ENCODE measurements at regions not wholly inside any gene's neighbourhood (a gene's known extent, or its start where the extent isn't known, plus 50 kb on each side); places are given as distances from the start of the nearest gene placed in this dataset.
A peak's percentile ranks its signal among the peaks of the same experiment; 100 is the strongest.

GRCh38 chr1:29706936-29707335 lies 470.6 kb downstream of the PTPRU start:
- 0% methylated on average over 5 of the region's 28 CpGs for WGBS
- DNase-seq (ENCODE audit: extremely low spot score), result no peak
- Histone ChIP-seq H3K9me3 (no peaks in the 10 kb centered on the region), H3K27ac (replicated peaks in 1 of 4) (no peak overlapping the region), H3K4me3 (no peak overlapping the region), H3K27me3 (peaks cover 0 to 63% (median 0%) of the 10 kb centered on the region in 4 donors), H3K36me3 (no peaks in the 10 kb centered on the region), H3K4me1 (peaks cover 0 to 19% (median 13%) of the 10 kb centered on the region in 4 donors)
- intact Hi-C loops (cut with DNase I), result no loop called here
- TF ChIP-seq EP300 (IDR thresholded peaks at IDR 0.05) (no peak), CTCF (IDR thresholded peaks at IDR 0.05) (peak in 1 of 3 experiments; percentile 15)

- peaks cover 0 to 12% (median 10%) of the 10 kb centered on the region in 4 donors for H3K4me1 ChIP-seq
- no peaks in the 10 kb centered on the region for H3K36me3 ChIP-seq
- TF ChIP-seq CTCF (IDR thresholded peaks at IDR 0.05), result no peak
- TF ChIP-seq POLR2AphosphoS5 (IDR thresholded peaks at IDR 0.05), result no peak
- TF ChIP-seq POLR2A (IDR thresholded peaks at IDR 0.05; ENCODE audit: low read depth), result no peak
- TF ChIP-seq EP300 (IDR thresholded peaks at IDR 0.05), result no peak
- peaks cover 0 to 61% (median 0%) of the 10 kb centered on the region in 4 donors for H3K27me3 ChIP-seq
- 54% methylated on average over 2 of the region's 2 CpGs for WGBS
- no peak for DNase-seq (ENCODE audit: extremely low spot score)
- H3K4me3 ChIP-seq, result no peak overlapping the region
- intact Hi-C loops (cut with DNase I), result no loop called here
- H3K9me3 ChIP-seq, result no peaks in the 10 kb centered on the region
- H3K27ac ChIP-seq (replicated peaks in 1 of 4), result no peak overlapping the region
Measured at GRCh38 chr1:29704430-29704829, 468.1 kb downstream of the PTPRU start.

GRCh38 chr1:29703596-29704370 lies 467.5 kb downstream of the PTPRU start:
- TF ChIP-seq POLR2A (IDR thresholded peaks at IDR 0.05; ENCODE audit: low read depth) (no peak), POLR2AphosphoS5 (IDR thresholded peaks at IDR 0.05) (no peak), CTCF (IDR thresholded peaks at IDR 0.05) (peak; percentile 16 to 67 (median 36)), EP300 (IDR thresholded peaks at IDR 0.05) (no peak)
- Histone ChIP-seq H3K9me3 (no peaks in the 10 kb centered on the region), H3K4me1 (peaks cover 0 to 6% (median 5%) of the 10 kb centered on the region in 4 donors), H3K36me3 (no peaks in the 10 kb centered on the region), H3K27ac (replicated peaks in 1 of 4) (no peak overlapping the region), H3K27me3 (peaks cover 0 to 61% (median under 1%) of the 10 kb centered on the region in 4 donors), H3K4me3 (no peak overlapping the region)
- 36% methylated on average over 4 of the region's 8 CpGs for WGBS
- no peak for DNase-seq (ENCODE audit: extremely low spot score)
- intact Hi-C loops (cut with DNase I), result no loop called here

- no peaks in the 10 kb centered on the region for H3K36me3 ChIP-seq
- intact Hi-C loops (cut with DNase I), result no loop called here
- no peak overlapping the region for H3K4me3 ChIP-seq
- no peak overlapping the region for H3K27ac ChIP-seq (replicated peaks in 1 of 4)
- DNase-seq (ENCODE audit: extremely low spot score), result no peak
- H3K4me1 ChIP-seq, result no peaks in the 10 kb centered on the region
- TF ChIP-seq EP300 (IDR thresholded peaks at IDR 0.05), result no peak
- TF ChIP-seq POLR2A (IDR thresholded peaks at IDR 0.05; ENCODE audit: low read depth), result no peak
- no peak for TF ChIP-seq CTCF (IDR thresholded peaks at IDR 0.05)
- no peak for TF ChIP-seq POLR2AphosphoS5 (IDR thresholded peaks at IDR 0.05)
- 45% methylated on average over 1 of the region's 1 CpG for WGBS
- H3K27me3 ChIP-seq, result peaks cover 0 to 67% (median 6%) of the 10 kb centered on the region in 4 donors
- H3K9me3 ChIP-seq, result no peaks in the 10 kb centered on the region
Measured at GRCh38 chr1:29700491-29700890, 464.2 kb downstream of the PTPRU start.

Measured in esophagus muscularis mucosa (tissue), 4 donors.